ENCODE measurements at regions not wholly inside any gene's neighbourhood (a gene's known extent, or its start where the extent isn't known, plus 50 kb on each side); places are given as distances from the start of the nearest gene placed in this dataset.
"Not testable (repeated sequence)": the region's sequence is repeated elsewhere in the genome, so short reads cannot be mapped to it uniquely, and the experiment has no call there.

DNA sequence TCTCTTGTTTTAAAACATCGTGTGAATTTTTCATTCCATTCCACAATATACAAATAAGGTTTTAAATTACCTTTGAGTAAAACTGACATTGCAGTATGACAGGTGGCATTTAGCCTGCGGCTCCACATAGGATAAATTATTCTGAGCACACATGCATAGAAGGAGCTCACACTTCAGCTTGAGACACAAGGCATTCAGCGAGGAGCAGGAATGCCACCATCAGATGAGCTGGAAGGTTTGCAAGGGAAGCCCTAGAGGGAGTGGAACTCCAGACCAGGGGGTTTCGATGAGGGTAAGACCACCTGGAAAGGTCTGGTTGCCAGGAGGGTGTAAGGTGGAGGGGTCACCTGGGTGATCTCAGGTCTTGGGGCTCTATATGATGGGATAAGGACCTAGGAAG lies 259.0 kb upstream of the ADRA1B start:
- DNase-seq = no peak

DNA sequence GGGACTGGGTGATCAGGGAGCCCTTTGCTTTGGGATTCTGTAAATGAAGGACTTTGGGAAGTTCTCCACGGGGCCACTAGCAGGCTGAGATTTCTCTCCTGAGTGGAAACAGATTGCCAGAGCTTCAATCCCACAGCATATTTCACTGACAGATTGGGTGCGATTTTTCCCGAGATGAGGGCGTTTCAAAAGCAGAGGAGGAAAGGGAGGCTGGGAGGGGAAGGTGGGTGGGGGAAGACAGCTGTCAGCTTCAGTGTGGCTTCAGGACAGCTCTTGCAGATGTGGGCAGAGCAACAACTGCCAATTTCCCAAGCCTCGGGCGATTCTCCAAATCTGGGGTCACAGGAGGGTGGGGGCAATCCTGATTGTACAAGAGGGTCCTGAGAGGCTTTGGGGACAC lies 258.5 kb upstream of the ADRA1B start:
- no peak for DNase-seq

DNA sequence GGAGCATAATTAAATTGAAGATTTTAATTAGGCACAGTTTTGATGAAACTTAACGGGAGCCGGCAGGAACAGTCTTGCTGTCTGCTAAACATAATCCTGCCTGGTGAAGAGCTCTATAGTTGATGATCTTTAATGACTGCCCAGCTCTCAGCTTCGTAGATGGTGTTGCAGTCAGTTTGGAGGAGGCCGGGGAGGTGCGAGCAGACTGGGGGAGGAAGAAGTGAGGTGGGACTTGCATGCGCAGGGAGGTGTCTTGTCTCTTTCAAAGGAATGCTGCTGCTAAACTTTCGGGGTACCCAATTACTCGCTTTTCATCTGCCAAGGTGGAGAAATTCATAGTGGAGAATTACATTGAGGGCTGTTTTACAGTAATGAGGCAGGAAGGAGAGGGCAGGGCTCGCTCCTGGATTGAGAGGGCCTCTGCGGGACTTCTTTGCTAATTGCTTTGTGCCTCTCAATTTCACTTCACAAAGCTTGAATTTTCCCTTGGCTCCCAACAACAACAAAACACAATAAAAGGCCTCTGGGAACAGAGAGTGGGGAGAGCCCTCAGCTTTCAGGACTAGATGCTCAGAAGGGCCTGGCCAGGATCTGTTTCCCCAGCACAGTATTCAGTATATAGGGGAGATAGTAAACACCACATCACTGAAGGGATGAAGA lies 257.9 kb upstream of the ADRA1B start:
- DNase-seq = no peak

DNA sequence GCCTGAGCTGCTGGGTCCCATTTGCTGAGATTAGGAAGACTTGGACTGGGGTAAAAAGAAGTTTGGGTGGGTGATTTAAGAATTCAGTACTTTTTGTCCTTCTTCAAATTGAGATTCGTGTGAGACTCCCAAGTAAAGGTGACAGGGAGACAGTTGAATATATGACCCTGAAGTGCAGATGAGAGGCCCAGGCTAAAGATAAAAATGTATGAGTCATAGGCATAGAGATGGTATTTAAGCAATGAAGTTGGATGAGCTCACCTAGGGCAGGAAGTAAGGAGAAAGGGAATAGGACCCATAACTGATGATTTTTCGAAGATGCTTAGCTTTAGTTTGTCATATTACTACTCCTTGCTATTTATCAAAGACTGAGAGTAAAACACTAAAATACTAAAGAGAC lies 255.9 kb upstream of the ADRA1B start:
- DNase-seq = no peak

DNA sequence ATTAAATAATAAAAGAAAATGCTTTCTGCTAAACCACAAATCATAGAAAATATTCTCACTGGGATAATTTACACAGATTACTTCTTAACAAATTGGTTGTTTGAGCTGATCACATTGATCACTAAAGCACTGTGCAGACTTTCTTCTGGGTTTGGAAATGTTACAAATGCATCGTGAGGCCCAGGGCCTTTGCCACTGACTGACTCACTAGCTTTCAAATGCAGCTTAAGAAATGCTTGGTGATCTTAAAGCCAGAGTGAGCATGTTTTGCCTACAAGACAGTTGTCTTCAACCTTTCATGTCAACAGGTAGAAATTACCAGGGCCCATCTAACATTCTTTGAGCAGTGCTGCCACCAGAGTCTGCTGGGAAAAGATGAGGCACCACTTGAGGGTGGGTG lies 252.3 kb upstream of the ADRA1B start:
- DNase-seq = no peak

DNA sequence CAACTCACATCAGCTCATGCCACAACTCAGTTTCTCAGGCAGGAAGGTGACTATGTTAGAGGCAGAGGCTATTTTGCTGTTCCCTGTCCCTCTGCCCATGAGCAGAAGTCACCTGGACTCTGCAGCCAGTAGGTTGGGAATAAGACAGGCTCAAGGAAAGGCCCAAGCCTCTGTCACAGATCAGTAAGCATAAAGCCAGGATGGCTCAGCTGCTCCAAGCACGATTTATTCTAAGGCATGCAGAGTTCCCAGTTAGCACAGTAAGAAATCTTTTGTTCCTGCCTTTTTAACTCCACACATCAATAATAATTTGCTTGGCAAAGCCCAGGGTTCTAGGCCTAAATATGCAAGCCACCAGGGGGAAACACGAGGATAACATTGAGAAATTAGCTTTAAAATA lies 249.0 kb upstream of the ADRA1B start:
- no peak for DNase-seq

DNA sequence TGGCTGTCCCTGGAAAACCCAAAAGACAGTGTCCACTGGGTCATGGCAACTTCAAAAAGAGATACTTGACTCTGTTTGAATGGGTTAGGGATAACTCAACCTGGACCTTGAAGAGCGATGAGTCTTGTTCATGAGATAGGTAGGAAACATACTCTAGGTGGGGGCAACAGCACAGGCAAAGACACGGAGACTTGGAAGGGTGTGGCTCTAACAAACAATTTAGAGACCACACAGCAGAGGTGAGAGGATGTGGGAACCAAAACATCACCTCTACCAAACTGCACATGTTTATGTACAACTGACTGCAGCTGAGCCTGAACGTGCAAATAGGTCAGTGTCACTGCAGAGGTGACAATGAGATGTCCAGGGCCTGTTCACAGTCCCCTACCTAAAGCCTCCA lies 247.7 kb upstream of the ADRA1B start:
- no peak for DNase-seq

DNA sequence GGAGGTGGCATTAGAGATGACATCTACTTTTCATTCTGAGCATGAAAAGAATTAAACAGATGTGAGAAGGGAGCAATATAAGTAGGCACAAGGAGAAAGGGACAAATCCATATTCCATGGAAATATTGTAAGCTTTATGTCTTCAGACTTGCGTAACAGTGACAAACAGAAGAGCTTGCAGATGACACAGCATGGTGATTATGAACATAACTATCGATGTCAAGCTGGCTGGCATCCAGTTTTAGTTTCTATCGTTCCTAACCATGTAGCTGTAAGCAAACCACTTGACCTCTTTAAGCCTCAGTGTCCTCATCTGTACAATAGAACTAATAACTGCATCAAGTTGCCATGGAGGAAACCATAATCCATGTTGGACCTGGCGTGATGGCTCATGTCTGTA lies 246.7 kb upstream of the ADRA1B start:
- no peak for DNase-seq

DNA sequence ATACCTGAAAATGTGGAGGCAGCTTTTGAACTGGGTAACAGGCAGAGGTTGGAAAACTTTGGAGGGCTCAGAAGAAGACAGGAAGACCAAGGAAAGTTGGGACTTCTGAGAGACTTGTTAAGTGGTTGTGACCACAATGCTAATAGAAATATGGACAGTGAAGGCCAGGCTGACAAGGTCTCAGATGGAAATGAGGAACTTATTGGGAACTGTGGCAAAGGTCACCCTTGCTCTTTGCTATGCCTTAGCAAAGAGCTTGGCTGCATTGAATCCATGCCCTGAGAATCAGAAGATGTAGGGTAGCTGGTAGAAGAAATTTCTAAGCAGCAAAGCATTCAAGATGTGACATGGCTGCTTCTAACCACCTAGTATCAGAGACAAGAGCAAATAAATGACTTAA lies 244.4 kb upstream of the ADRA1B start:
- no peak for DNase-seq

DNA sequence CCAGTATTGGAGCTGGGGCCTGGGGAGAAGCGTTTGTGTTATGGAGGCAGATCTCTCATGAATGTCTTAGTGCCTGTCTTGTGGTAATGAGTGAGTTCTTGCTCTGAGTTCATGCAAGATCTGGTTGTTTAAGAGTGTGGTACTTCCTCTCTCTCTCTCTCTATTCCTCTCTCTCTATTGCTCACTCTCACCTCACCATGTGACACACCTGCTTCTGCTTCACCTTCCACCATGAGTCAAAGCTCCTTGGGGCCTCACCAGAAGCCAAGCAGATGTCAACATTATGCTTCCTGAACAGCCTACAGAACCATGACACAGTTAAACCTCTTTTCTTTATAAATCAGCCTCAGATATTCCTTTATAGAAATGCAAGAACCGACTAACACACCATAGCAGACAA lies 242.7 kb upstream of the ADRA1B start:
- no peak for DNase-seq

DNA sequence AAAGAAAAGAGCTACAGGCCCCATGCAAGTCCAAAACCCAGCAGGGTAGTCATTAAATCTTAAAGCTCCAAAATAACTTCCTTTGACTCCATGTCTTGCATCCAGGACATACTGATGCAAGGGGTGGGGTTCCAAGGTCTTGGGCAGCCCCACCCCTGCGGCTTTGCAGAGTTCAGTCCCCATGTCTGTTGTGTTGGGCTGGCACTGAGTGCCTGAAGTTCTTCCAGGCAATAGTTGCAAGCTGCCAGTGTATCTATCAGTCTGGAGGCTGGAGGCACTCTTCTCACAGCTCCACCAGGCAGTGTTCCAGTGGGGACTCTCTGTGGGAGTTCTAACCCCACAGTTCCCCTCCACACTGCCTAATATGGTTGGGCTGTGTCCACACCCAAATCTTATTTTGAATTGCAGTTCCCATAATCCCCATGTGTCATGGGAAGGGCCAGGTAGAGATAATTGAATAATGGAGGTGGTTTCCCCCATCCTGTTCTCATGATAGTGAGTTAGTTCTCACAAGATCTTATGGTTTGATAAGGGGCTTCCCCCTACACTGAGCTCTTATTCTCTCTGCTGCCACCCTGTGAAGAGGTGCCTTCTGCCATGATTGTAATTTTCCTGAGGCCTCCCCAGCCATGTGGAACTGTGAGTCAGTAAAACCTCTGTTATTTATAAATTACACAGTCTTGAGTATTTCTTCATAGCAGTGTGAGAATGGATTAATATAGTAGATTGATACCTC lies 237.5 kb upstream of the ADRA1B start:
- DNase-seq = no peak

DNA sequence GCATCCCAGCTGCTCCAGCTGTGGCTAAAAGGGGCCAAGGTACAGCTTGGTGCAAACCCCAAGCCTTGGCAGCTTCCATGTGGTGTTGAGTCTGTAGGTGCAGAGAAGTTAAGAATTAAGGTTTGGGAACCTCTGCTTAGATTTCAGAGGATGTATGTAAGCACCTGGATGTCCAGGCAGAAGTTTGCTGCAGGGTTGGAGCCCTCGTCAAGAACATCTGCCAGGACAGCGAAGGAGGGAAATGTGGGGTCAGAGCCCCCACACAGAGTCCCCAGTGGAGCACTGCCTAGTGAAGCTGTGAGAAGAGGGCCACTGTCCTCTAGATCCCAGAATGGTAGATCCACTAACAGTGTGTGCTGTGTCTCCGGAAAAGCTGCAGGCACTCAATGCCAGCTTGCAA lies 236.2 kb upstream of the ADRA1B start:
- DNase-seq = no peak

DNA sequence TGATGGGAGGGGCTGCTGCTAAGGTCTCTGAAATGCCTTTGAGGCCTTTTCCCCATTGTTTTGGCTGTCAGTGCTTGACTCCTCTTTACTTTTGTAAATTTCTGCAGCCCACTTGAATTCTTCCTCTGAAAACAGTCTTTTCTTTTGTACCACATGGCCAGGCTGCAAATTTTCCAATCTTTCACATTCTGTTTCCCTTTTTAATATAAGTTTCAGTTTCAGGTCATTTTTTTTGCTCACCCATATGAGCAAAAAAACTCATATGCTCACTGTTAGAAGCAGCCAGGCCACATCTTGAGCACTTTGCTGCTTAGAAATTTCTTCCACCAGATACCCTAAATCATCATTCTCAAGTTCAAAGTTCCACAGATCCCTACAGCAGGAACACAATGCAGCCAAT lies 234.6 kb upstream of the ADRA1B start:
- no peak for DNase-seq

DNA sequence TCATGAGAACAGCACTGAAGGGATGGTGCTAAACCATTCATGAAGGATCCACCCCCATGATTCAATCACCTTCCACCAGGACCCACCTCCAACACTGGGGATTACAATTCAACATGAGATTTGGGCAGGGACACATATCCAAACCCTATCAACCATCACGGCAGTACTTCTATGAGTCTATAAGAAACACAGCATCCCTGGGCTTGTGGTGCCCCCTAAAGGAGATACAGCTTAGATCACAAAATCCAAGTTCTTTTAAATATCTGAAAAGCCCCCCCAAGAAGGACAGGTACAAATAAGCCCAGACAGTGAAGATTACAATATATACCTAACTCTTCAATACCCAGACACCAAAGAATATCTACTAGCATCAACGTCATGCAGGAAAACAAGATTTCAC lies 233.7 kb upstream of the ADRA1B start:
- DNase-seq = no peak

DNA sequence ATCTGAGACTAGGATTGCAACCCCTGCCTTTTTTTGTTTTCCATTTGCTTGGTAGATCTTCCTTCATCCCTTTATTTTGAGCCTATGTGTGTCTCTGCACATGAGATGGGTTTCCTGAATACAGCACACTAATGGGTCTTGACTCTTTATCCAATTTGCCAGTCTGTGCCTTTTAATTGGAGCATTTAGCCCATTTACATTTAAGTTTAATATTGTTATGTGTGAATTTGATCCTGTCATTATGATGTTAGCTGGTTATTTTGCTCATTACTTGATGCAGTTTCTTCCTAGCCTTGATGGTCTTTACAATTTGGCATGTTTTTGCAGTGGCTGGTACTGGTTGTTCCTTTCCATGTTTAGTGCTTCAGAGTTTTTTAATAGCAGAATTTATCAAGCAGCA lies 228.4 kb upstream of the ADRA1B start:
- DNase-seq = not testable (repeated sequence)

DNA sequence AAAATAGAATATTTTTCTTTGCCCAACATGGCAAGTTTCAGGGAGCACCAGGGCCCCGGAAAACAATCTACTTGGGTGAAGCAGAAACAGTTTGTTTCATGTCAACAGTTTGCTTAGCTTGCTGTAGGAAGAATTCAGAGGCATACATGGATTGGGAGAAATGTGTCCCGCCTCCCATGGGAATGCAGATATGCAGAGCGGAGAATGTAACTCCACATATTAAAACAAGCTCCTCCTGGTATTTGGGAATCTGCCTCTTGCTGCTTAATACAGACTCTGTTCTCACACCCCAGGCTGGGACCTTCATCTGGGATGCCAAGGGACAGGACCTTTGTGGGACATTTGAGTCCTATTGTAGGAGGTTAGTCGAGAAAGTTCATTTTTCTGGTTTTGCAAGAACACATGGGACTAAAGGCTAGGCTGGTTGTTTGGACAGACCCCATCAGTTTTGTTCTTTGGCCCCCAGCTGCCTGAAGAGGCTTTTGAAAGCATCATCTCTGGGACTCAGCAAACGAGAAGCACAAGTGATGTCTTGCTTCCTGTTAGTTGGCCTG lies 220.5 kb upstream of the ADRA1B start:
- no peak for DNase-seq

DNA sequence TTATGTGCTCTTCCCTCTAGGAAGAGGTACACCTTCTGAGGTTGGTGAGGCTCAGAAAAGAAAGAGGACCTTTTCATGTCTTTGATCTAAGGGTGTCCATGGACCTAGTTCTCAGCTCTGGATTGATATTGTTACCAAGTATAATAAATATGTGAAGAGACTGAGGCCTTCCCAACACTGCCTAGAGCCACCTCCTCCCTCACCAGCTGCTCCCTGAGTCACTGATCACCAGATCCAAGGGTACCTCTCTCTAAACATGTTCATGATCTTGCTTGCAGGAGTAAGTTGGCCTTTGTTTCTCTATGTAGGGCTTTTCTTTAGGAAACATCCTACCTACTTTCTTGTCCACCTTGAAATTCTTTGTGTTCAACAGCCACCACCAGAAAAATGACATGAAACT lies 218.8 kb upstream of the ADRA1B start:
- DNase-seq = no peak

DNA sequence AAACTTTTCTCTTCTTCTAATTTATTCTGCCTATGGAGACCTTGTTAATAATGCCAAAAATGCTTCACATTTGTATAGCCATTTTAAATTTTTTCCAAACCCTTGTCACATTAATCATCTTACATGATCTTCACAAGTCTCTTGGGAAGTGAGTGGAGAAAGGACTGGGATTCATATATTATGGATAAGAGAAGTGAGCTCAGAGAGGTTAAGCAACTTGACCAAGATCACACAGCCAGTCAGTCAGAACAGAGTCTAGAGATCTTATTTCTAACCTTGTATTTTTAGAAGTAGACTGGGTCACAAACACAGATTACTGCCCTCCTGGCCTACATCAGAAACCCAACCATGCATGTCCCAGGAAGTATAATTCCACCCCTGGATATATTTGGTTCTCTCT lies 218.0 kb upstream of the ADRA1B start:
- DNase-seq = no peak

DNA sequence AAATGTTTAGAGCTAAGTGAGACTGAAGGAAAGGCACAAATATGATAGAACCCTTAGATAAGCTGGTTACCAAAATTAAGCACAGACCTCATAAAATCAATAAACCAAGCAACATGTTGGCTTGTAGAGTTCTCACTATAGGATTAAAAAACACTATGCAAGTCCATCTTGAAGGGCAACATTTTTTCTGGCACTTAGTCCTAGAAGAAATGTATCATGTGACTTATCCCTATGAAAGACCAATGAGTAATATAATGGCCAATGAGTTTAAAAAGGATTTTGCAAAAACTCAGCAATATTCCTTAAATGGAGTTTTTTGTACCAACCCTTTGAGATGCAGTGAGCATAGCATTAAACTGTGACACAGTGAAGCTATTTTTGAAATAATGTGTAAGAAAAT lies 216.3 kb upstream of the ADRA1B start:
- DNase-seq = no peak

DNA sequence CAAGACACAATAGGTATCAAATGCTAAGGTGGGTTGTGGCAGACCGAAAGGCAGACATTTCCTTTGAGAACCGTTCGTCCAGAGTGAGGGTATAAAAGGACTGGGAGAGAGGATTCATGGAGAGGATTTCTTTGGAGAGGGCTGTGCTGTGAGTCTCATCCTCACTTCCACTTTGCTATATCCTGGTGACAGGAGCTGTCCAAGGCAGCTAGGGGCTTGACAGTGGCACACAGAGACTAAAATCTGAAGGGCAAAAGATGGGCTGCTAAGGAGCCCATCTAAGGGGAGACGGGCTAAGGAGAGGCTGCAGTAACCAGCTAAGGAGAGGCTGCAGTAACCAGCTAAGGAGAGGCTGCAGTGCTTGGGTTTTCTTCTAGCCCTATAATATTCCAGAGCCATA lies 214.0 kb upstream of the ADRA1B start:
- DNase-seq = no peak

DNA sequence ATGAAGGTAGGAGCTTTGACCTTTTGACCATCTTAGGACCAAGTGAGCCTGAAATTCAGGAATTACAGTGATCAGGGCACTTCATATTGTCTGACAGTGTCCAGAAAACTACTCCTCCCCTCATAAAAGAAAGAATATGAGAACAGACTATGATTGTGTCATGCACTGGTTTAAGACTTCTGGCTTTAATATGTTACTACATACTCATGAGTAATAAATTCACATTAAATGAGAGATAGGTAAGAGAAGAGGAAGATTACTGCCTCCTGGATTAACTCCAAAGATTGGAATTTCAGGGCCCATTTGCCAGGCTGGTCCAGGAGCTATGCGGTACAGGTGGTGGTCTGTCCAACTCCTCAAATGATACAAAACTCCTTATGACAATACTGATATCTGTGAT lies 213.5 kb upstream of the ADRA1B start:
- no peak for DNase-seq

DNA sequence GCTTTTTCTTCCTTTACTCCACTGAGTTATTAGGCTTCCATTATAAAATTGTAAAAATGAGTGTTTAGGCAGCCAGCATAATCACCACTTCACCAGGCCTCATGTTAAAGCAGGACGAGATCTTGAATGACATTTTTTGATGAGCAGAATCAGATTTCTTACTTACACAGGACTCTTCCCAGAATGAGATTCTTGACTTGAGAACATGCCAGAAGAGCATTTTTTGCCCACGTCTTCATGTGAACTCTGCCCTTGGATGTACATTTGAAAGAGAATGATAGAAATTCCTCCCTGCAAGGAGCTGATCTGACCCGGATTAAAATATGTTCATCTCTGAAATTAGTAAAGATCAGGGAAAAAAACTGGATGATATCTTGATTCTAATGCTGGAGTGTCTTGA lies 212.1 kb upstream of the ADRA1B start:
- DNase-seq = no peak

DNA sequence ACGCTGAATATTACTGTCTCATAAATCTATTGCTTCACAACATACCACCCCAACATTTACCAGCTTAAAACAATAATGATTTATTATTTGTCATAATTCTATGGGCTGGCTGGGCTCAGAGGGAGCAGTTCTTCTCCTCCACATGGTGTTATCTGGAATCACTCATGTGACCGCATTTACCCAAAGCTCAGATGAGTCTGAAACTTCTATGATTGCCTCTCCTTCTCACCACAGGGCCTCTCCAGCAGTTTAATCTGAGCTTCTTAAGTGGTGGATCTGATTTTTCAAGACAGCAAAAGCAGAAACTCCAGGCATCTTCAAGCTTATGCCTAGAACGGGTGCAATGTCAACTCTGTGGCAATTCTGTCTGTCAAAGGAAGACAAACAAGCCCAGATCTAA lies 210.3 kb upstream of the ADRA1B start:
- no peak for DNase-seq

DNA sequence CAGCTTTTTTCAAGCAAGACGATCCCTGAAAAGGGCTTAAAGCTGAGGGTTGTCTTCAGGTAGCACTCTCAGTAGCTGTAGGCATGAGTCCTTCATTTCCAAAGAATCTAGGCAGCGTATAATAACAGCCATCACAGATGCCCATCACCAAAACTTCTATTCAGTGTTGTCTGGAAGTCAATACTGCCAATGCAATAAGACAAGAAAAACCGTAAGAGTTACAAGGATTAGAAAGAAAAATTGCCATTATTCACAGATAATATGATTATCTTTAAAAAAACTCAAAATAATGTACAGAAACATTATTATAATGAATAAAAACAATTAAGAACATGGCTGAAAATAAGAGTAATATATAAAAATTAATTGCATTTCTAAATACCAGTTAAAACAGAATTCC lies 208.2 kb upstream of the ADRA1B start:
- no peak for DNase-seq

DNA sequence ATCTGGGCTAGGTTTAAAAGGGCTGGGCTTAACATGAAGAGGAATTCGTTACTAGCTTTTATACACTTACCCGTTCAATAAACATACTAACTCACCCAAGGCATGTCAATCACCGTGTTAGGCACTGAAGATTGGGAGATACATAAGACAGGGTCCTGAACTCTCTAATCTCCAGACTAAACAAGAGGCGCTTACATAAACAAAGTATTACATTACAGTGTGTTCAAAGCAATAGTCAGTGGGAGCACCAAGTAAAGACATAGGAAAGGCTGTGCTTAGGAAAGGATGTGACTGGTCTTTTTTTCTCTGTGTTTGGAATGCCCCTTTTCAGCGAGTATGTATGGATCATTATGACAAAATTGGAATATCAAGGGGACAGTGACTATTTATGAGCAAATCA lies 203.6 kb upstream of the ADRA1B start:
- no peak for DNase-seq

All from stimulated activated naive CD4-positive, alpha-beta T cell (primary cell).